HCT116 (cell line): ENCODE measurements at regions not wholly inside any gene's neighbourhood (a gene's known extent, or its start where the extent isn't known, plus 50 kb on each side); places are given as distances from the start of the nearest gene placed in this dataset.

Experiments used
- ATAC-seq: fragments of 200-7000 bp; cut with Tn5 transposase; 2 replicates; pipeline ENCODE4 v1.9.1; 2020; ENCODE audit warnings: mild to moderate bottlenecking, moderate library complexity
- BruUV-seq: library from RNA; stranded (reverse); fragments of 400-500 nt; replicated peaks from 2 replicates; lab custom pipeline; 2021; lab: Mats Ljungman, UMichigan
- CTCF ChIA-PET: fragments of 300-600 bp; sonication (Branson Sonifier 250); formaldehyde crosslinking; loops from one replicate; lab custom pipeline; 2021; ENCODE audit warnings: antibody characterized with exemption; lab: Charles Lee
- POLR2A ChIA-PET: fragments of 300-600, 350-600 bp; sonication (Branson Sonifier 250); formaldehyde crosslinking; loops from one replicate; lab custom pipeline; 2021; ENCODE audit warnings: antibody characterized with exemption; lab: Charles Lee
- RAD21 ChIA-PET, 2 experiments: fragments of 300-600 bp; sonication (Branson Sonifier 250); formaldehyde crosslinking; loops; one replicate each; lab custom pipeline; 2023; ENCODE audit warnings: low total read pairs in 2 of 2; ENCODE audit not compliant: uncharacterized antibody in 2 of 2, unreplicated experiment in 2 of 2, low non-redundant PET in 1 of 2; lab: Charles Lee
- DNase-seq: peaks from one replicate; pipeline ENCODE4 v3.0.0-alpha.2; 2010; ENCODE audit warnings: low read depth, low spot score
- H2AFZ ChIP-seq: fragments of 200-600 bp; shearing (Covaris generic), sonication (generic); 2 replicates; pipeline ENCODE4 v1.6.1; 2017; ENCODE audit warnings: low read depth, mixed run types, mixed read lengths, antibody characterized with exemption, low read length; ENCODE audit not compliant: poor library complexity, severe bottlenecking
- H3K27ac ChIP-seq: 2 replicates; pipeline ENCODE4 v1.5.1; 2012; ENCODE audit warnings: low read depth, low read length
- H3K27me3 ChIP-seq: fragments of 200-600 bp; sonication (generic); 2 replicates; pipeline ENCODE4 v1.6.1; 2016; ENCODE audit warnings: mixed run types, low read length, mixed read lengths; ENCODE audit not compliant: insufficient read depth
- H3K36me3 ChIP-seq, 2 experiments: fragments of 200-500 bp in 1 of 2; fragments of 200-600 bp in 1 of 2; sonication (Bioruptor generic) in 1 of 2; sonication (generic) in 1 of 2; 2 replicates each; pipeline versions ENCODE4 v1.5.1 to v1.6.1; 2014 to 2016; ENCODE audit warnings: low read length in 2 of 2, inconsistent platforms in 1 of 2, mixed read lengths in 1 of 2, mixed run types in 1 of 2; ENCODE audit not compliant: insufficient read depth in 2 of 2, control insufficient read depth in 1 of 2
- H3K4me1 ChIP-seq, 2 experiments: fragments of 200-600 bp in 1 of 2; sonication (generic) in 1 of 2; 2 replicates each; pipeline versions ENCODE4 v1.5.1 to v1.6.1; 2012 to 2017; ENCODE audit warnings: low read length in 2 of 2, inconsistent platforms in 1 of 2, mild to moderate bottlenecking in 1 of 2, mixed read lengths in 1 of 2, mixed run types in 1 of 2, moderate library complexity in 1 of 2; ENCODE audit not compliant: insufficient read depth in 2 of 2, control insufficient read depth in 1 of 2
- H3K4me2 ChIP-seq: fragments of 200-600 bp; sonication (generic); 2 replicates; pipeline ENCODE4 v1.6.1; 2017; ENCODE audit warnings: mixed run types, low read length, mixed read lengths
- H3K4me3 ChIP-seq, 2 experiments: fragments of 200-600 bp in 1 of 2; sonication (generic) in 1 of 2; replicated peaks in 1 of 2; 2 replicates each; pipeline ENCODE4 v1.5.1; 2011 to 2016; ENCODE audit warnings: low read length in 2 of 2, control low read depth in 1 of 2, low read depth in 1 of 2, mild to moderate bottlenecking in 1 of 2, mixed read lengths in 1 of 2, mixed run types in 1 of 2
- H3K79me2 ChIP-seq: fragments of 200-600 bp; sonication (generic); 2 replicates; pipeline ENCODE4 v1.6.1; 2017; ENCODE audit warnings: mild to moderate bottlenecking, mixed run types, low read length, moderate library complexity, mixed read lengths; ENCODE audit not compliant: insufficient read depth
- H3K9ac ChIP-seq: fragments of 200-600 bp; sonication (generic); 2 replicates; pipeline ENCODE4 v1.6.1; 2016; ENCODE audit warnings: low read length, mixed read lengths
- H3K9me2 ChIP-seq: fragments of 200-600 bp; sonication (generic), shearing (Covaris generic); 2 replicates; pipeline ENCODE4 v1.6.1; 2017; ENCODE audit warnings: mixed run types, mild to moderate bottlenecking, moderate library complexity; ENCODE audit not compliant: insufficient read depth
- H3K9me3 ChIP-seq, 2 experiments: fragments of 200-500 bp in 1 of 2; fragments of 200-600 bp in 1 of 2; sonication (Bioruptor generic) in 1 of 2; sonication (generic) in 1 of 2; 2 replicates each; pipeline ENCODE4 v1.6.1; 2014 to 2017; ENCODE audit warnings: low read length in 2 of 2, mixed read lengths in 2 of 2, inconsistent platforms in 1 of 2, low read depth in 1 of 2, mild to moderate bottlenecking in 1 of 2, mixed run types in 1 of 2, moderate library complexity in 1 of 2; ENCODE audit not compliant: control insufficient read depth in 1 of 2, insufficient read depth in 1 of 2
- H4K20me1 ChIP-seq: fragments of 200-600 bp; sonication (generic), shearing (Covaris generic); 2 replicates; pipeline ENCODE4 v1.6.1; 2017; ENCODE audit warnings: mixed run types, mild to moderate bottlenecking, moderate library complexity; ENCODE audit not compliant: insufficient read depth
- CBX3 ChIP-seq: IDR thresholded peaks from 2 replicates; pipeline ENCODE4 v1.6.1; 2012; ENCODE audit warnings: low read depth
- CEBPB ChIP-seq: IDR thresholded peaks from 2 replicates; pipeline ENCODE4 v1.6.1; 2012; ENCODE audit warnings: low read depth
- EZH2phosphoT487 ChIP-seq: fragments of 200-600 bp; IDR thresholded peaks from 2 replicates; pipeline ENCODE4 v1.6.1; 2018; ENCODE audit warnings: antibody characterized with exemption, borderline replicate concordance
- FOSL1 ChIP-seq: IDR thresholded peaks from 2 replicates; pipeline ENCODE4 v1.6.1; 2012; ENCODE audit warnings: low read depth
- JUND ChIP-seq: IDR thresholded peaks from 2 replicates; pipeline ENCODE4 v1.6.1; 2012
- POLR2AphosphoS5 ChIP-seq: IDR thresholded peaks from 2 replicates; pipeline ENCODE4 v1.6.1; 2011; ENCODE audit warnings: mild to moderate bottlenecking, low read depth, low read length, moderate library complexity
- RAD21 ChIP-seq: IDR thresholded peaks from 2 replicates; pipeline ENCODE4 v1.6.1; 2012; ENCODE audit warnings: low read depth, mild to moderate bottlenecking
- SIN3A ChIP-seq: IDR thresholded peaks from 2 replicates; pipeline ENCODE4 v1.6.1; 2012; ENCODE audit warnings: low read depth
- SP1 ChIP-seq: IDR thresholded peaks from 2 replicates; pipeline ENCODE4 v1.6.1; 2012; ENCODE audit warnings: low read depth
- TCF7L2 ChIP-seq: IDR thresholded peaks from 2 replicates; pipeline ENCODE4 v1.7.0; 2011; ENCODE audit warnings: borderline replicate concordance, inconsistent platforms; ENCODE audit not compliant: insufficient read depth, insufficient read length; ENCODE audit errors: extremely low read depth
- YY1 ChIP-seq: IDR thresholded peaks from 2 replicates; pipeline ENCODE4 v1.6.1; 2011; ENCODE audit warnings: low read length, low read depth, moderate library complexity, mild to moderate bottlenecking; ENCODE audit not compliant: insufficient replicate concordance; ENCODE audit errors: extremely low read depth
- ZFX ChIP-seq: fragments of 450-650 bp; IDR thresholded peaks from 2 replicates; pipeline ENCODE4 v1.6.1; 2017
- ZNF274 ChIP-seq: fragments of 200-500 bp; sonication (Bioruptor generic); IDR thresholded peaks from 2 replicates; pipeline ENCODE4 v1.6.1; 2014; ENCODE audit warnings: mild to moderate bottlenecking, low read depth, low read length, inconsistent platforms
- intact Hi-C: fragments of 100-400 bp; cut with micrococcal nuclease; formaldehyde crosslinking; loops from 2 replicates; pipeline ENCODE4 v1.10.0; 2022
- TF ChIP-seq, protein P1 (sequence below), 3 experiments: fragments of 200-600 bp in 1 of 3; sonication (generic) in 1 of 3; IDR thresholded peaks in 2 of 3; conservative IDR thresholded peaks in 1 of 3; 2 replicates each; pipeline ENCODE4 v1.5.1; 2012 to 2017; ENCODE audit warnings: low read depth in 2 of 3, low read length in 2 of 3, antibody characterized with exemption in 1 of 3, borderline replicate concordance in 1 of 3, control low read depth in 1 of 3, mild to moderate bottlenecking in 1 of 3, mixed read lengths in 1 of 3, mixed run types in 1 of 3, moderate library complexity in 1 of 3; ENCODE audit not compliant: insufficient read depth in 1 of 3
- TF ChIP-seq, protein P2 (sequence below): IDR thresholded peaks from 2 replicates; pipeline ENCODE4 v1.6.1; 2012
- TF ChIP-seq, protein P3 (sequence below): IDR thresholded peaks from 2 replicates; pipeline ENCODE4 v1.6.1; 2012
- TF ChIP-seq, protein P4 (sequence below): IDR thresholded peaks from 2 replicates; pipeline ENCODE4 v1.6.1; 2011; ENCODE audit warnings: mild to moderate bottlenecking, low read length, moderate library complexity; ENCODE audit not compliant: insufficient replicate concordance; ENCODE audit errors: extremely low read depth

DNA sequence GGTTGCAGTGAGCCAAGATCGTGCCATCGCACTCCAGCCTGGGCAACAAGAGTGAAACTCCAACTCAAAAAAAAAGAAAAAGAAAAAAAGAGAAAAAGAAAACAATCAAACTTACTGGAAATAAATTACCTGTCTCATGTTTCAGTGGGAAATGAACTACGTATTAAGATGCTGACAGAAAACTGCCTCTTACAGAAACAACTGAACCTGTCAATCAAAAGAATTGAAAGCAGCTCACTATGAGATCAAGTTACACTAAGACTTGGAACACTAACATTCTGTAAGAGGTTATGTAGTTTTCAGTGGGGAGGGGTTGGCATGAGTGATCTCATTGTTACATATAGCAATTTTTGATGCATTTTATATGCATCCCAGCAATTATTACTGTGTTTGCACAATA, 64.4 kb upstream of the SPATA31E1 start:
- H3K4me1 ChIP-seq: no peaks in the 10 kb centered on the region
- RAD21 ChIA-PET: no interaction called here
- POLR2A ChIA-PET: no interaction called here
- no peaks in the 10 kb centered on the region for H3K9me2 ChIP-seq
- H3K4me2 ChIP-seq: no peak overlapping the region
- BruUV-seq: no TSS peak
- intact Hi-C loops: no loop called here
- H3K9ac ChIP-seq: no peak overlapping the region
- no peaks in the 10 kb centered on the region for H4K20me1 ChIP-seq
- DNase-seq: no peak
- H3K36me3 ChIP-seq: no peaks in the 10 kb centered on the region
- ATAC-seq: no peak
- H3K9me3 ChIP-seq: no peaks in the 10 kb centered on the region
- TF ChIP-seq FOSL1 (no peak), EZH2phosphoT487 (no peak), TCF7L2 (no peak), SP1 (no peak), POLR2AphosphoS5 (no peak), RAD21 (no peak), ZFX (no peak), YY1 (no peak), CBX3 (no peak), CEBPB (no peak), JUND (no peak), ZNF274 (no peak), SIN3A (no peak)
- TF ChIP-seq, protein P1, sequence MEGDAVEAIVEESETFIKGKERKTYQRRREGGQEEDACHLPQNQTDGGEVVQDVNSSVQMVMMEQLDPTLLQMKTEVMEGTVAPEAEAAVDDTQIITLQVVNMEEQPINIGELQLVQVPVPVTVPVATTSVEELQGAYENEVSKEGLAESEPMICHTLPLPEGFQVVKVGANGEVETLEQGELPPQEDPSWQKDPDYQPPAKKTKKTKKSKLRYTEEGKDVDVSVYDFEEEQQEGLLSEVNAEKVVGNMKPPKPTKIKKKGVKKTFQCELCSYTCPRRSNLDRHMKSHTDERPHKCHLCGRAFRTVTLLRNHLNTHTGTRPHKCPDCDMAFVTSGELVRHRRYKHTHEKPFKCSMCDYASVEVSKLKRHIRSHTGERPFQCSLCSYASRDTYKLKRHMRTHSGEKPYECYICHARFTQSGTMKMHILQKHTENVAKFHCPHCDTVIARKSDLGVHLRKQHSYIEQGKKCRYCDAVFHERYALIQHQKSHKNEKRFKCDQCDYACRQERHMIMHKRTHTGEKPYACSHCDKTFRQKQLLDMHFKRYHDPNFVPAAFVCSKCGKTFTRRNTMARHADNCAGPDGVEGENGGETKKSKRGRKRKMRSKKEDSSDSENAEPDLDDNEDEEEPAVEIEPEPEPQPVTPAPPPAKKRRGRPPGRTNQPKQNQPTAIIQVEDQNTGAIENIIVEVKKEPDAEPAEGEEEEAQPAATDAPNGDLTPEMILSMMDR (IDR thresholded peaks at IDR 0.05 in 2 of 3, conservative IDR thresholded peaks at IDR 0.05 in 1 of 3; ENCODE audit: borderline replicate concordance in 1 of 3, insufficient read depth in 1 of 3, low read depth in 2 of 3, low read length in 2 of 3): no peak
- TF ChIP-seq, protein P2, sequence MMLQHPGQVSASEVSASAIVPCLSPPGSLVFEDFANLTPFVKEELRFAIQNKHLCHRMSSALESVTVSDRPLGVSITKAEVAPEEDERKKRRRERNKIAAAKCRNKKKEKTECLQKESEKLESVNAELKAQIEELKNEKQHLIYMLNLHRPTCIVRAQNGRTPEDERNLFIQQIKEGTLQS: no peak
- TF ChIP-seq, protein P3, sequence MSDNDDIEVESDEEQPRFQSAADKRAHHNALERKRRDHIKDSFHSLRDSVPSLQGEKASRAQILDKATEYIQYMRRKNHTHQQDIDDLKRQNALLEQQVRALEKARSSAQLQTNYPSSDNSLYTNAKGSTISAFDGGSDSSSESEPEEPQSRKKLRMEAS: no peak
- TF ChIP-seq, protein P4, sequence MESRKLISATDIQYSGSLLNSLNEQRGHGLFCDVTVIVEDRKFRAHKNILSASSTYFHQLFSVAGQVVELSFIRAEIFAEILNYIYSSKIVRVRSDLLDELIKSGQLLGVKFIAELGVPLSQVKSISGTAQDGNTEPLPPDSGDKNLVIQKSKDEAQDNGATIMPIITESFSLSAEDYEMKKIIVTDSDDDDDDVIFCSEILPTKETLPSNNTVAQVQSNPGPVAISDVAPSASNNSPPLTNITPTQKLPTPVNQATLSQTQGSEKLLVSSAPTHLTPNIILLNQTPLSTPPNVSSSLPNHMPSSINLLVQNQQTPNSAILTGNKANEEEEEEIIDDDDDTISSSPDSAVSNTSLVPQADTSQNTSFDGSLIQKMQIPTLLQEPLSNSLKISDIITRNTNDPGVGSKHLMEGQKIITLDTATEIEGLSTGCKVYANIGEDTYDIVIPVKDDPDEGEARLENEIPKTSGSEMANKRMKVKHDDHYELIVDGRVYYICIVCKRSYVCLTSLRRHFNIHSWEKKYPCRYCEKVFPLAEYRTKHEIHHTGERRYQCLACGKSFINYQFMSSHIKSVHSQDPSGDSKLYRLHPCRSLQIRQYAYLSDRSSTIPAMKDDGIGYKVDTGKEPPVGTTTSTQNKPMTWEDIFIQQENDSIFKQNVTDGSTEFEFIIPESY: no peak
- H3K4me3 ChIP-seq: no peak overlapping the region
- H3K79me2 ChIP-seq: no peaks in the 10 kb centered on the region
- no peak overlapping the region for H2AFZ ChIP-seq
- no peaks in the 10 kb centered on the region; the same call in 1 of the 2 replicates for H3K27me3 ChIP-seq
- no peak overlapping the region for H3K27ac ChIP-seq
- CTCF ChIA-PET: interaction anchor here (1.1 kb wide), 1 partner anchor 134 kb away, joined by 3 read pairs; no protein-coding TSS in a partner anchor
